ENCODE measurements at regions not wholly inside any gene's neighbourhood (a gene's known extent, or its start where the extent isn't known, plus 50 kb on each side); places are given as distances from the start of the nearest gene placed in this dataset.

GRCh38 chr1:208347191-208347590, 103.0 kb upstream of the PLXNA2 start:
- TF ChIP-seq, protein P1, sequence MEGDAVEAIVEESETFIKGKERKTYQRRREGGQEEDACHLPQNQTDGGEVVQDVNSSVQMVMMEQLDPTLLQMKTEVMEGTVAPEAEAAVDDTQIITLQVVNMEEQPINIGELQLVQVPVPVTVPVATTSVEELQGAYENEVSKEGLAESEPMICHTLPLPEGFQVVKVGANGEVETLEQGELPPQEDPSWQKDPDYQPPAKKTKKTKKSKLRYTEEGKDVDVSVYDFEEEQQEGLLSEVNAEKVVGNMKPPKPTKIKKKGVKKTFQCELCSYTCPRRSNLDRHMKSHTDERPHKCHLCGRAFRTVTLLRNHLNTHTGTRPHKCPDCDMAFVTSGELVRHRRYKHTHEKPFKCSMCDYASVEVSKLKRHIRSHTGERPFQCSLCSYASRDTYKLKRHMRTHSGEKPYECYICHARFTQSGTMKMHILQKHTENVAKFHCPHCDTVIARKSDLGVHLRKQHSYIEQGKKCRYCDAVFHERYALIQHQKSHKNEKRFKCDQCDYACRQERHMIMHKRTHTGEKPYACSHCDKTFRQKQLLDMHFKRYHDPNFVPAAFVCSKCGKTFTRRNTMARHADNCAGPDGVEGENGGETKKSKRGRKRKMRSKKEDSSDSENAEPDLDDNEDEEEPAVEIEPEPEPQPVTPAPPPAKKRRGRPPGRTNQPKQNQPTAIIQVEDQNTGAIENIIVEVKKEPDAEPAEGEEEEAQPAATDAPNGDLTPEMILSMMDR (IDR thresholded peaks at IDR 0.05): no peak
- no peak for TF ChIP-seq POLR2A (IDR thresholded peaks at IDR 0.05)
